SJSA1 (cell line): ENCODE measurements at regions not wholly inside any gene's neighbourhood (a gene's known extent, or its start where the extent isn't known, plus 50 kb on each side); places are given as distances from the start of the nearest gene placed in this dataset.
A peak's percentile ranks its signal among the peaks of the same experiment; 100 is the strongest.

Experiments
- DNase-seq, 2 experiments: peaks; one replicate each; pipeline ENCODE4 v3.0.0-alpha.2; 2015 to 2020; ENCODE audit warnings: low spot score in 2 of 2, low read depth in 1 of 2
- H3K27ac ChIP-seq: fragments of 250-450 bp; sonication (Bioruptor Pico); 2 replicates; pipeline ENCODE4 v1.5.1; 2020; ENCODE audit warnings: mild to moderate bottlenecking, moderate library complexity
- H3K27me3 ChIP-seq: fragments of 250-450 bp; sonication (Bioruptor Pico); replicated peaks from 2 replicates; pipeline ENCODE4 v1.5.1; 2020; ENCODE audit warnings: mild to moderate bottlenecking, moderate library complexity
- H3K36me3 ChIP-seq: fragments of 250-450 bp; sonication (Bioruptor Pico); 2 replicates; pipeline ENCODE4 v1.5.1; 2020; ENCODE audit warnings: mild to moderate bottlenecking
- H3K4me1 ChIP-seq: fragments of 250-450 bp; sonication (Bioruptor Pico); replicated peaks from 2 replicates; pipeline ENCODE4 v1.6.1; 2021; ENCODE audit warnings: mild to moderate bottlenecking
- H3K4me3 ChIP-seq: fragments of 250-450 bp; sonication (Bioruptor Pico); 2 replicates; pipeline ENCODE4 v1.5.1; 2020; ENCODE audit warnings: mild to moderate bottlenecking
- H3K9me3 ChIP-seq: fragments of 250-450 bp; sonication (Bioruptor Pico); replicated peaks from 2 replicates; pipeline ENCODE4 v1.5.1; 2020; ENCODE audit warnings: mild to moderate bottlenecking

DNA sequence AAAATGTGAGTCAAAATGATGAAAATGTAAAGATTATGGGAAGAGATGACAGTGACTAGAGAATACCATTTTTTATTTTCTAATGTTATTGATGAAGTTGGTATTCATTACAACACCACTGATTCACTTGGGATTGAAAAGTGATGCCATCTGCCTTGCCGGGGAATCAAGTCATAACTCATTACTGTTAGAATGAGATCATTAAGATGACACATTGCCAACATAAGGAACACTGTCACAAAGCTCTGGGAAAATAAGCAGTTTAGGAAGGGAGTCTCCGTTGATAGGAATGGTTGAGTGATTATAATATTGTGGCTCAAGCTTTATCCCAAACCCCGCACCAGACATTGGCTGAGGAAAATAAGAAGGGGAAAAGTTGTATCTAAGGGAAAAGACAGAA lies 121.5 kb upstream of the PLPP4 start:
- no peak for DNase-seq
- Histone ChIP-seq H3K4me3 (no peak overlapping the region), H3K27me3 (peaks cover 30% of the 10 kb centered on the region), H3K36me3 (no peaks in the 10 kb centered on the region), H3K4me1 (no peaks in the 10 kb centered on the region), H3K27ac (no peak overlapping the region), H3K9me3 (no peaks in the 10 kb centered on the region)

DNA sequence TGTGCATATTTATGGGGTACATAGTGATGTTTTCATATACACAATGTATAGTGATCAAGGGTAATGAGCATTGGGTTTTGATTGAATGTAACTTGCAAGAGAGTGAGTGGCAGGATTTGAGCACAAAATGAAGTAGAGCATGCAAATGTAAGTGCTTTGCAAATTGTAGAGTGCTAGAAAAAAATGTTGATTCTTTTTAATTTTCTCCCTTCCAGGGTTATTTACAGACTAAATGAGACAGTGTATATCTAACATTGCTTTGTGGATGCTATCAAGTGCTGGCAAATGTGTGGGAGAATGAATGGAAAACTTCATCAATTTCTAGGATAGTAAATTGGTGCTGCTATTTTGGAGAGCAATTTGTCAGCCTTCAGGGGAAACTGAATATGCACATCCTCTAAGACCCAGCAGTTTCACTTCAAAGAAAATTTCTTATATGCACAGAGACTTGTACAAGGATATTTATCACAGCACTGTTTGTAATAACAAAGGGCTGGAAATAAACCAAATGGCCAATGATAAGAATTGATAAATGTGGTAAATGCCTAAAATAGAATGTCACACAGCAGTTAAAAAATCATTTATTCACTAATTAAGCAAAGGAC lies 120.6 kb upstream of the PLPP4 start:
- peaks cover 29% of the 10 kb centered on the region for H3K27me3 ChIP-seq
- no peak overlapping the region for H3K4me3 ChIP-seq
- no peaks in the 10 kb centered on the region for H3K4me1 ChIP-seq
- DNase-seq, result no peak
- H3K27ac ChIP-seq, result no peak overlapping the region
- no peaks in the 10 kb centered on the region for H3K36me3 ChIP-seq
- H3K9me3 ChIP-seq, result no peaks in the 10 kb centered on the region

DNA sequence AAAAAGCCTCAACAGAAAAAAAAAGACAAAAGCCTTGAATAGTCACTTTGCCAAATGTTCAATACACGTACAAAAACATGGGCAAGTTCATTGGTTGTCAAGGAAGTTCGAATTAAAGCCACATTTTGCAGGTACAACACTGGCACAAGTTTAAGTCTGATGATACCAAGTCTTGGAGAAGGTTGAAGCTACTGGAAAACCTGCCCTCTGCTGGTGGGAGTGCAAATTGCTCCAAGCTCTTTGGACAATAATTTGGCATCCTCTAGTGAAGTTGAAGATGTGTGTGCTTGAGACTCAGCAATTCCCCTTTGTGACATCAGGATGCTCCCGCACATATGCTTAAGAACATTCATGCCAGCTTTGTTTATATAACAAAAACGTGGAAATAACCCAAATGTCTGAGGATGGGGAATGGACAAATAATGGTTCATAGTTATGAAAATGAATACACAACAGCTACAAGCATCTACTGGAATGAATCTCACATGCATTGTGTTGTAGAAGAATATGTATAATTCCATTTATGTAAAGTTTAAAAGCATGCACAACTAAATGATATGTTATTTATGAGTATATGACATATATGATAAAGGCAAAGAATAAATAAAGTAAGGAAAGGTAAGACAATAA lies 120.0 kb upstream of the PLPP4 start:
- DNase-seq, result peak in 1 of 2 experiments; percentile 24
- peaks cover 25% of the 10 kb centered on the region; the same call in 1 of the 2 replicates for H3K27me3 ChIP-seq

DNA sequence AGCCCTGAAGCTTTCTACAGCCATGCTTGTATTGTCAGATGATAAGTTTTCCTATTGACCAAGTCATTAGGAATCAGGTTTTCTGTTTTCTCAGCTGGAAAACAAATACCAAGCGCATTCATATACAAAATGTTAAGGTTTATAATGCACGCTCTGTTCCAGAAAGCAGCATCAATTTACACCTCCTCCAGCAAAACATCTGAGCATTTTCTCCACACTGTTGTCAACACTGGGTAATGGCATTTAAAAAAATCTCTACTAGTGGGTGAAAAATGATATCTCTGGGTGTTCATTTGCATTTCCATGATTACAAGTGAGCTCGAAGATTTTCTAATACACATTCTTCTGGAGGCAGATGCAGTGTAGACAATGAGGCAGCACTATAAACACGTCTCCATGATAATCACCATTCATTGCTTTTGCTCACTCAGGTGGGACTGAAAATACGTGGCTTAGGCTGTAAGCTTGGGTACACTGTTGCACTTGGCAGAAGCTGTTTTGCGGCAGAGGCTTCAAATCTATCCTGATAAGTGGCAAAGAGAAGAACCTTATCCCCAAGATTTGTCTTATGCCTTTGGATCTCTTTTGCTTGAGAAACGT lies 114.8 kb upstream of the PLPP4 start:
- H3K4me1 ChIP-seq, result no peaks in the 10 kb centered on the region
- no peak for DNase-seq
- no peaks in the 10 kb centered on the region for H3K36me3 ChIP-seq
- H3K27ac ChIP-seq, result no peak overlapping the region
- H3K27me3 ChIP-seq, result peaks cover 13% of the 10 kb centered on the region
- H3K9me3 ChIP-seq, result no peaks in the 10 kb centered on the region
- no peak overlapping the region for H3K4me3 ChIP-seq

More for the DNA sequence above, 120.0 kb upstream of the PLPP4 start:
- Histone ChIP-seq H3K36me3 (no peaks in the 10 kb centered on the region), H3K4me3 (no peak overlapping the region), H3K27ac (no peak overlapping the region), H3K9me3 (no peaks in the 10 kb centered on the region), H3K4me1 (no peaks in the 10 kb centered on the region)

DNA sequence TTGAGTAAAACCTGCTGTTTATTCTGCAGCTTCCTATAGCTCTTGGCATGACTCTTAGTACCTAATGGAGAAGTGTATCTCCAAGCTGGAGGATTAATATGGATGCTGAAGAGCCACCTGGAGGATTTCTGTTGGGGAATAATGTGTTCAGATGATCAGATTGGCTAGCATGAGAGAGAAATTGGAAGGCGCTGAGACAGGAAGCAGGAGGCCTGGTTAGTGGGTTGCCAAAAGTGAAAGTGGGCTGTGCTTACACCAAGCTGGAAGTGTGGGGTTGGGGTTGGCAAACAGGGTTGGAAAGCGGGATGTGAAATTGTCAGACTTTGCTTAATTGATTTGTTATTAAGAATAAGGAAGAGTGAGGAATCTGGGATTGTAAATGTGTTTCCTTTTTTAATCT lies 111.8 kb upstream of the PLPP4 start:
- Histone ChIP-seq H3K36me3 (no peaks in the 10 kb centered on the region), H3K9me3 (no peaks in the 10 kb centered on the region), H3K4me3 (no peak overlapping the region), H3K27ac (no peak overlapping the region), H3K4me1 (no peaks in the 10 kb centered on the region), H3K27me3 (peaks cover 4% of the 10 kb centered on the region)
- no peak for DNase-seq

DNA sequence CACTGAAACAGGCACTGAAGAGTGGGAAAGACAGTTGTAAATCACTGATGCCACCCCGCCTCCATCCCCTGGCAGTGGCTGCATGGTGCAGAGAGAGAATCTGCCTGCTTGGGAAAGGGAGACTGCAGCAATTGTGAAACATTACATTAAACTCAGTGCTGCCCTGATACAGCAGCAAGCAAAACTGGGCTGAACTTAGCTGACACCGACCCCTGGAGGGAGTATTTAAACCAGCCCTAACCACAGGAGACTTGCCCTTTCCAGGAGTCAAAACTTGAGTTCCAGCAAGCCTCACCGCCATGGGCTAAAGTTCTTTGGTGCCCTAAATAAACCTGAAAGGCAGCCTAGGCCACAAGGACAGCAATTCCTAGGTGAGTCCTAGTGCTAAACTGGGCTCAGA lies 109.4 kb upstream of the PLPP4 start:
- Histone ChIP-seq H3K27me3 (peaks cover 4% of the 10 kb centered on the region), H3K36me3 (no peaks in the 10 kb centered on the region), H3K4me1 (no peaks in the 10 kb centered on the region), H3K4me3 (no peak overlapping the region), H3K9me3 (no peaks in the 10 kb centered on the region), H3K27ac (no peak overlapping the region)
- DNase-seq, result no peak

DNA sequence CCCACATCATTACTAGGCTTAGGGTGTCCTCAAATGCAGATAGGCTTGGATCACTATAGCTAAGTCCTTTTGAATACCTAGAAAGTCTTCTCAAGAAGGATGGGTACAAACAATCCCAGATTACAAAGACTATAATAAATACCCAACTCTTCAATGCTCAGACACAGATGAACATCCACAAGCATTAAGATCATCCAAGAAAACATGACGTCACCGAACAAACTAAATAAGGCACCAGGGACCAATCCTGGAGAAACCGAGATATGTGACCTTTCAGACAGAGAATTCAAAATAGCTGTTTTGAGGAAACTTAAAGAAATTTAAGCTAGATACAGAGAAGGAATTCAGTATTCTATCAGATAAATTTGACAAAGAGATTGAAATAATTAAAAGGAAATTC lies 108.0 kb upstream of the PLPP4 start:
- no peaks in the 10 kb centered on the region for H3K36me3 ChIP-seq
- no peaks in the 10 kb centered on the region for H3K4me1 ChIP-seq
- H3K27me3 ChIP-seq, result peaks cover 4% of the 10 kb centered on the region; the same call in 1 of the 2 replicates
- no peak overlapping the region for H3K27ac ChIP-seq
- no peak overlapping the region for H3K4me3 ChIP-seq
- no peaks in the 10 kb centered on the region for H3K9me3 ChIP-seq
- no peak for DNase-seq

DNA sequence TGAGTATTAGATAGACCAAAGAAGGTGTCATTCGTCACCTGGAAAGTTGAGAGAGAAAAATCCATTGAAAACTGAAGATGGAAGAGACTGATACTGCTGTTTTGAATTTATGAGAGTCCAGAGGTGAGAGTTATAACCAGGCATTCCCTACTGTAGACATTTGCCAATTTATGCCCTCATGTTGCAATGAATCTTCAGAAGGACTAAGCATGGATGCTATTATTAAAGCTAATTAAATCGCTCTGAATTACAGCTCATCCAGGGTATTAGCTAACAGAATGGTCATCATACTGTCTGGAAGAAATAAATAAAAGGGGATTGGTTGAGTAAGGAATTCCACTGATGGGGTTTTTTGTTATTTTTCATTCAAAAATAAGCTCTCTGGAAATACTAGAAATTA lies 101.6 kb upstream of the PLPP4 start:
- H3K27ac ChIP-seq, result no peak overlapping the region
- H3K27me3 ChIP-seq, result no peaks in the 10 kb centered on the region
- no peak overlapping the region for H3K4me3 ChIP-seq
- no peak for DNase-seq
- no peaks in the 10 kb centered on the region for H3K36me3 ChIP-seq
- no peaks in the 10 kb centered on the region for H3K4me1 ChIP-seq
- H3K9me3 ChIP-seq, result no peaks in the 10 kb centered on the region

DNA sequence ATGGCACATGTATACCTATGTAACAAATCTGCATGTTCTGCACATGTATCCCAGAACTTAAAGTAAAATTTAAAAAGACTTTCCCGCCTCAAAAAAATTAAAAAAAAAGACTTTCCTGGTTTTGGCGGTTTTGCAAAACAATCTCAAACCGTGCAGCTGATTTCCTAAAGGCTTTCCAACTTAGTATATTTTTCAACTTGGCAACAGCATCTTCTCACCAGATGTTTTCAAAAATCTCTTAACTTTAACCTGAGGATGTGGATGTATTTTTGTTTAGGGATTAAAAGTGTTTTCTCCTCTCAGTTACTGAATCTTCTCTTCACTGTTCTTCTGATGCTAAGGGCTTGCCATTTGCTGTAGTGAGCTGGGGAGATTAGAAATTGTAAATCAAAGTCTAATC lies 96.5 kb upstream of the PLPP4 start:
- DNase-seq, result no peak
- Histone ChIP-seq H3K36me3 (no peaks in the 10 kb centered on the region), H3K4me3 (no peak overlapping the region), H3K9me3 (no peaks in the 10 kb centered on the region), H3K27me3 (no peaks in the 10 kb centered on the region), H3K4me1 (no peaks in the 10 kb centered on the region; the same call in 1 of the 2 replicates), H3K27ac (no peak overlapping the region)

DNA sequence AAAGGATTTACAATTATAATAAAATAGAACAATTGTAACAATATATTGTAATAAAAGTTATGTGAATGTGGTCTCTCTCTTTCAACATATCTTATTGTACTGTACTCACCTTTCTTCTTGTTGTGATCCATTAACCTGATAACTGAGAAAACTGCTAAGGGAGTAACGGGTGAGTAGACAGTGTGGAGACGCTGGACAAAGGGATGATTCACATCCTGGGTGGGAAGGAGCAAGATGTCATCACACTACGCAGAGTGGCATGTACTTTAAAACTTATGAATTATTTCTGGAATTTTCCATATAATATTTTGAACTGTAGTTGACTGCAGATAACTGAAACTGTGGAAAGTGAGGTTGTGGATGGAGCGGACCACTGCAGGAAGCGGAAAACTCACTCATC lies 91.2 kb upstream of the PLPP4 start:
- H3K27ac ChIP-seq, result peak overlapping the region; percentile 26; the same call in 1 of the 2 replicates
- DNase-seq, result peak in 1 of 2 experiments; percentile 20

DNA sequence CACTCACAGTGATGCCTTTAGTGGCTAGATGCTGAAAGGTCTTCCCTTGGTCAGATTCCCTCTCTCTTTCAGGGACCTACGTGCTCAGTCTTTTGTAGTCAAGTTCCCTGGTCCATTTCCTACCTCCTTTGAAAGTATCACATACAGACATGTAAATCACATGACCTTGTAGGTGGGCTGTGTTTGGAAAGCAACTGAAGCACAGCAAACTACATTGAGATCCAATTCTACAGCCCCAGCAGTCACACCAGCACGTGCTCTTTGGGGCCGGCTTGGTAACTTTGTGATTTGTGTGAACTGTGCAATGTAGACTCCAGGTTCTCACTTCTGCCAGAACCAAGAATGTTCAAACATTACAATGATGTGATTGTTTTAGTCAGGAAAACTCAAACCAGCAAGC lies 89.7 kb upstream of the PLPP4 start:
- H3K27ac ChIP-seq, result no peak overlapping the region
- no peak for DNase-seq
- no peaks in the 10 kb centered on the region for H3K27me3 ChIP-seq
- H3K4me1 ChIP-seq, result peaks cover 10% of the 10 kb centered on the region
- H3K4me3 ChIP-seq, result no peak overlapping the region
- no peaks in the 10 kb centered on the region for H3K9me3 ChIP-seq
- no peaks in the 10 kb centered on the region for H3K36me3 ChIP-seq

More for the DNA sequence above, 91.2 kb upstream of the PLPP4 start:
- Histone ChIP-seq H3K27me3 (no peaks in the 10 kb centered on the region), H3K9me3 (no peaks in the 10 kb centered on the region), H3K4me3 (no peak overlapping the region), H3K36me3 (no peaks in the 10 kb centered on the region), H3K4me1 (peaks cover 10% of the 10 kb centered on the region)

DNA sequence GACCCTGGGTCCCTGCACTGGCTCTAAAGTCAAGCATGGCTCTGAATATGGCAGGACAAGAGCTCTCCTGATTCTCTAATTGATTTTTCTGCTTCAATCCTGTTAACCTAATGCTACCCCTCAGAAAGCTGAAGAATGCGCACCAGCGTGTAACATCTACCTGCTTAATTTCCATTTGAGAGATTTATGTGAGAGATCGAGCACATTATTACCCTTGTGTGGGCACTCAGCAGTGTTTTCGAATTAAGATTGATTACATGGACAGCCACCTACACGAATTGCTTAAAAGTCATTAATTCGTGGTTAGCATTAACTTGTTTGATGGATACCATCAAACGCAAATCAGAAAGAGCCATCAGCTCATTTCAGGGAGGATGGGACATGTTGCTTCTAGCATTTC lies 88.7 kb upstream of the PLPP4 start:
- H3K27ac ChIP-seq, result no peak overlapping the region
- no peaks in the 10 kb centered on the region for H3K36me3 ChIP-seq
- H3K4me1 ChIP-seq, result peaks cover 10% of the 10 kb centered on the region
- no peaks in the 10 kb centered on the region for H3K27me3 ChIP-seq
- H3K9me3 ChIP-seq, result no peaks in the 10 kb centered on the region
- no peak overlapping the region for H3K4me3 ChIP-seq
- DNase-seq, result no peak

DNA sequence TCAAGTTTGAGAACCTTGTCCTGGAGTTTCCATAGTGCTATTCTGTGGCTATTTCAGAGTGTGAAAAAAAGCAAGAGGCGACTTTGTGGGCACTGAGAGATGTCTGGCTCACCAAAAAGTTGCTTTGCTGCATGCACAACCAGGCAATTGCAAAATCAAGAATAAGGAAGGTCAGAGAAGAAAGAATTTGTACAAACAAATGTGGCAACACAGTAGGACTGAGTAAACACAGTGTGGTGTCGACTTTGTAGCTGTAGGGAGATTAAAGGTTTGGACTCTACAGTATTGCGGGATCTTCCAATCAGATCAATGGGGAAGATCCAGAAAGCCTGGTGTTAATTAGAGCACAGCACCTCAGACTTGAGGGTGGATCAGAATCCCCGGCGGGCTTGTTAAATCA lies 88.1 kb upstream of the PLPP4 start:
- no peak for DNase-seq

DNA sequence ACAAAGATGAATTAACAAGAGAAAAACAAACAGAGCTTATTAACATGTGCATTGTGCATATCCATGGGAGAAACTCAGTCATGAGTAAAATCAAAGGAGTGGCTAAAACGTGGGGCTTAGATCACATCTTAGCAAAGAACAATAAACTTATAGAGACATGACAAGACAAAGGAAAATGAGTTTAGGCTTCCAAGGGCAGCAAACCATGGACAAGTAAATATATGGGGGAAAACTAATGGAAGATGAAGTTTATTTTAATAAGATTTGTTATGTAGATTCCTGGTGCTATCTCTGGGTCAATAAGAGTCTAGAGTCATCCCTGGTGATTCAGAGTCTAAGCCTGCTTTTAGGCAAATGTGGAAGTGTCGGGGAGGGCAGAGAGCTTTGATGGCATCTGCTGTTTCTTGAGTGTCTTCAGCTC lies 87.2 kb upstream of the PLPP4 start:
- H3K27ac ChIP-seq, result no peak overlapping the region
- H3K4me1 ChIP-seq, result peaks cover 10% of the 10 kb centered on the region
- no peak overlapping the region for H3K4me3 ChIP-seq
- H3K36me3 ChIP-seq, result no peaks in the 10 kb centered on the region
- H3K27me3 ChIP-seq, result no peaks in the 10 kb centered on the region
- H3K9me3 ChIP-seq, result no peaks in the 10 kb centered on the region
- DNase-seq, result peak in 1 of 2 experiments; percentile 19

More for the DNA sequence above, 88.1 kb upstream of the PLPP4 start:
- Histone ChIP-seq H3K27ac (no peak overlapping the region), H3K9me3 (no peaks in the 10 kb centered on the region), H3K4me3 (no peak overlapping the region), H3K4me1 (peaks cover 10% of the 10 kb centered on the region), H3K27me3 (no peaks in the 10 kb centered on the region), H3K36me3 (no peaks in the 10 kb centered on the region)
